ENCODE measurements at regions not wholly inside any gene's neighbourhood (a gene's known extent, or its start where the extent isn't known, plus 50 kb on each side); places are given as distances from the start of the nearest gene placed in this dataset.
"Not testable (repeated sequence)": the region's sequence is repeated elsewhere in the genome, so short reads cannot be mapped to it uniquely, and the experiment has no call there.

DNA sequence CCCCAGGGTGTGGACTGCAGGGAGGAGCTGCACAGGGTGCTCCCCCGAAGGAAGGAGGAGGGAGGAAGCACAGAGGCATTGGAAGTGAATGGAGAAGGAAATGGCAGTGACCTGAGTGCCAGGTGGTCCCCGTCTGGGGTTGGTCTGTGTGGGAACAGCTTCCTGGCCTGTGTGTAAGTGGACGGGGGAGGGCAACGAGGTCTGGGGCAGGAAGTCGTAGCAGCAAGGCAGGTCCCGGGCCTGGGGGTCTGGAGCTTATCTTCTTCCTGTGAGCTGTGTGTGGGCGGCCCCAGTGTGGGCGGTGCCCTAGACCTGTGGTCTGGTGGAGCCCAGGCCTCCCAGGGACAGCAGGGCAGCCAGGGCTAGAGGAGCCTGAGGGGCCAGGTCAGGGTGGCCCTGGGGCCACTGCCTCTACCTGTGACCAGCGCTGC is 382.1 kb downstream of the TMEM121 start:
- Histone ChIP-seq H3K27ac (ENCODE audit: low read depth in 2 of 2, low read length in 2 of 2) (no peak overlapping the region), H3K4me1 (ENCODE audit: control insufficient read depth in 2 of 2, insufficient read depth in 2 of 2, low read length in 2 of 2) (no peaks in the 10 kb centered on the region), H3K4me3 (ENCODE audit: low read length in 2 of 2) (no peak overlapping the region), H3K36me3 (ENCODE audit: control insufficient read depth in 2 of 2, insufficient read depth in 2 of 2, low read length in 2 of 2) (no peaks in the 10 kb centered on the region), H3K9me3 (ENCODE audit: control insufficient read depth in 2 of 2, low read length in 2 of 2) (no peaks in the 10 kb centered on the region), H3K27me3 (ENCODE audit: control insufficient read depth in 2 of 2, insufficient read depth in 2 of 2, low read length in 2 of 2) (no peaks in the 10 kb centered on the region), H3K9ac (ENCODE audit: low read depth in 1 of 2, low read length in 2 of 2) (no peak overlapping the region)

- H3K9me3 ChIP-seq (ENCODE audit: control insufficient read depth in 2 of 2, low read length in 2 of 2), result no peaks in the 10 kb centered on the region
- H3K36me3 ChIP-seq (ENCODE audit: control insufficient read depth in 2 of 2, insufficient read depth in 2 of 2, low read length in 2 of 2), result no peaks in the 10 kb centered on the region
- H3K9ac ChIP-seq (ENCODE audit: low read depth in 1 of 2, low read length in 2 of 2), result no peak overlapping the region
- H3K4me1 ChIP-seq (ENCODE audit: control insufficient read depth in 2 of 2, insufficient read depth in 2 of 2, low read length in 2 of 2), result no peaks in the 10 kb centered on the region
- H3K4me3 ChIP-seq (ENCODE audit: low read length in 2 of 2), result no peak overlapping the region
- H3K27me3 ChIP-seq (ENCODE audit: control insufficient read depth in 2 of 2, insufficient read depth in 2 of 2, low read length in 2 of 2), result no peaks in the 10 kb centered on the region
- no peak overlapping the region for H3K27ac ChIP-seq (ENCODE audit: low read depth in 2 of 2, low read length in 2 of 2)
Measured at GRCh38 chr14:105909046-105909827, 382.9 kb downstream of the TMEM121 start.

DNA sequence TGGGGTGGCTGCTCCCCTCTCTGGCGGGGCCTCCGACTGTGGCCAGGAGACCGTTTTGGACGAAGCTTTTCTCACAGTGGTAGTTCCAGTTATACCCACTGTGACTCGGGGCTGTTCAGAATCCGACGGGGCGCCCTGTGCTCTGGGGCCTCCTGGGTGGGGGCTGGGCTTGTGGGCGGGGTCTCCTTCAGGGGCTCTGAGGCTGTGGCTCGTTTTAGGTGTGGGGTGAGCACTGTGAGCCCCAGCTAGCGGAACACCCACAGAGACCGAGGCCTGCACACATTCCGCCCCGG is 383.4 kb downstream of the TMEM121 start:
- H3K9ac ChIP-seq (ENCODE audit: low read depth in 1 of 2, low read length in 2 of 2); H3K27ac ChIP-seq (ENCODE audit: low read depth in 2 of 2, low read length in 2 of 2); H3K9me3 ChIP-seq (ENCODE audit: control insufficient read depth in 2 of 2, low read length in 2 of 2); H3K36me3 ChIP-seq (ENCODE audit: control insufficient read depth in 2 of 2, insufficient read depth in 2 of 2, low read length in 2 of 2); H3K4me1 ChIP-seq (ENCODE audit: control insufficient read depth in 2 of 2, insufficient read depth in 2 of 2, low read length in 2 of 2); H3K4me3 ChIP-seq (ENCODE audit: low read length in 2 of 2); H3K27me3 ChIP-seq (ENCODE audit: control insufficient read depth in 2 of 2, insufficient read depth in 2 of 2, low read length in 2 of 2): not testable (repeated sequence)

GRCh38 chr14:105910426-105910825 is 384.0 kb downstream of the TMEM121 start:
- Histone ChIP-seq H3K27ac (ENCODE audit: low read depth in 2 of 2, low read length in 2 of 2) (no peak overlapping the region), H3K36me3 (ENCODE audit: control insufficient read depth in 2 of 2, insufficient read depth in 2 of 2, low read length in 2 of 2) (no peaks in the 10 kb centered on the region), H3K9me3 (ENCODE audit: control insufficient read depth in 2 of 2, low read length in 2 of 2) (no peaks in the 10 kb centered on the region), H3K4me1 (ENCODE audit: control insufficient read depth in 2 of 2, insufficient read depth in 2 of 2, low read length in 2 of 2) (no peaks in the 10 kb centered on the region), H3K9ac (ENCODE audit: low read depth in 1 of 2, low read length in 2 of 2) (no peak overlapping the region), H3K27me3 (ENCODE audit: control insufficient read depth in 2 of 2, insufficient read depth in 2 of 2, low read length in 2 of 2) (no peaks in the 10 kb centered on the region), H3K4me3 (ENCODE audit: low read length in 2 of 2) (no peak overlapping the region)

GRCh38 chr14:105911006-105911847 is 384.8 kb downstream of the TMEM121 start:
- H3K27me3 ChIP-seq (ENCODE audit: control insufficient read depth in 2 of 2, insufficient read depth in 2 of 2, low read length in 2 of 2), result no peaks in the 10 kb centered on the region

GRCh38 chr14:105911848-105912292 is 385.5 kb downstream of the TMEM121 start:
- not testable (repeated sequence) for H3K27ac ChIP-seq (ENCODE audit: low read depth in 2 of 2, low read length in 2 of 2); H3K36me3 ChIP-seq (ENCODE audit: control insufficient read depth in 2 of 2, insufficient read depth in 2 of 2, low read length in 2 of 2); H3K9ac ChIP-seq (ENCODE audit: low read depth in 1 of 2, low read length in 2 of 2); H3K9me3 ChIP-seq (ENCODE audit: control insufficient read depth in 2 of 2, low read length in 2 of 2); H3K27me3 ChIP-seq (ENCODE audit: control insufficient read depth in 2 of 2, insufficient read depth in 2 of 2, low read length in 2 of 2); H3K4me1 ChIP-seq (ENCODE audit: control insufficient read depth in 2 of 2, insufficient read depth in 2 of 2, low read length in 2 of 2); H3K4me3 ChIP-seq (ENCODE audit: low read length in 2 of 2)

More at GRCh38 chr14:105911006-105911847, 384.8 kb downstream of the TMEM121 start:
- Histone ChIP-seq H3K4me1 (ENCODE audit: control insufficient read depth in 2 of 2, insufficient read depth in 2 of 2, low read length in 2 of 2) (no peaks in the 10 kb centered on the region), H3K4me3 (ENCODE audit: low read length in 2 of 2) (no peak overlapping the region), H3K9me3 (ENCODE audit: control insufficient read depth in 2 of 2, low read length in 2 of 2) (no peaks in the 10 kb centered on the region), H3K36me3 (ENCODE audit: control insufficient read depth in 2 of 2, insufficient read depth in 2 of 2, low read length in 2 of 2) (no peaks in the 10 kb centered on the region), H3K27ac (ENCODE audit: low read depth in 2 of 2, low read length in 2 of 2) (no peak overlapping the region), H3K9ac (ENCODE audit: low read depth in 1 of 2, low read length in 2 of 2) (no peak overlapping the region)

DNA sequence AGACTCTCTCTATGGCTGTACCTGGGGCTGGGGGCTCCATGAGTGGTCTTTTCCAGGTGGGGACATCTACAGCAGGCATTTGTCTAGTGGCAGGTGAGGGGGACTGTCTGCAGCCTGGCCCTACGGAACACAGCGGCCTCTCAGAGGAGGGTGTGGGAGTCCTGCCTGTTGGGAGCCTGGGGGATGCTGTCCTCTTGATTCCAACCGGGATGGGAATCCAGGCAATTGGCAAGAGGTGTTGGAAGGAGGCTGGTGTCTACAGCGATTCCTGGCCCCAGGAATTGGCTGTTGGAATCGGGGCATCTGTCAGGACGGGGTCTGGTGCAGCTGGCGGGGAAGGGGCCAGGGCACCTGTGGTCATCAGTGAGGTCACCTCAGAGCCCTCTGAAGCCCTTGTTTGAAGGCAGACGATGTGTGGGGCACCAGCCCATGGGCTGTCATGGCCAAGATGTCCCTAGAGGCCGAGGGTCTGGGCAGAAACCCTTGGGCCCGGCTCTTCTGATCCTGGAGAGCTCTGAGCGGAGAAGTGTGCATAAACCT is 386.3 kb downstream of the TMEM121 start:
- Histone ChIP-seq H3K4me3 (ENCODE audit: low read length in 2 of 2) (no peak overlapping the region), H3K27me3 (ENCODE audit: control insufficient read depth in 2 of 2, insufficient read depth in 2 of 2, low read length in 2 of 2) (no peaks in the 10 kb centered on the region), H3K9me3 (ENCODE audit: control insufficient read depth in 2 of 2, low read length in 2 of 2) (no peaks in the 10 kb centered on the region), H3K9ac (ENCODE audit: low read depth in 1 of 2, low read length in 2 of 2) (no peak overlapping the region), H3K36me3 (ENCODE audit: control insufficient read depth in 2 of 2, insufficient read depth in 2 of 2, low read length in 2 of 2) (no peaks in the 10 kb centered on the region), H3K27ac (ENCODE audit: low read depth in 2 of 2, low read length in 2 of 2) (no peak overlapping the region), H3K4me1 (ENCODE audit: control insufficient read depth in 2 of 2, insufficient read depth in 2 of 2, low read length in 2 of 2) (no peaks in the 10 kb centered on the region)

DNA sequence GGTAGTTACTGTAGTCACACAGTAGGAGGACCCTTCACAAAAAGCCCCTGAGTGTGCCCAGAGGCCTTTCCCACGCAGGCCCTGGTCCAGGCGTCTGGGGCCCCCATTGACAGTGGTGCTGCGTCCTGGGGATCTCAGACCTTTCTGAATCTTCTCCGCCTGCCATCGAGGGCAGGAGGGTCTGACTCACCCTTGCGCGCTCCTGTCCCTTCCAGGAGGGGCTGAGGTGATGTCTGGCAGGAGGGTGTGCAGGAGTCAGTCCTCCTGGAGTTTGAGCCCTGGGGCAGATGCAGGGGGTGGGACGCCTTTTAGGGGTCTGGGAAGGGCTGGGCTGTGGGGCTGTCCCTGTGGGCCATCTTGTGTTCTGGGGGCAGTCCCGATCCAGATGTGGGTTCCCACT is 386.8 kb downstream of the TMEM121 start:
- Histone ChIP-seq H3K27ac (ENCODE audit: low read depth in 2 of 2, low read length in 2 of 2) (no peak overlapping the region), H3K4me3 (ENCODE audit: low read length in 2 of 2) (no peak overlapping the region), H3K9me3 (ENCODE audit: control insufficient read depth in 2 of 2, low read length in 2 of 2) (no peaks in the 10 kb centered on the region), H3K27me3 (ENCODE audit: control insufficient read depth in 2 of 2, insufficient read depth in 2 of 2, low read length in 2 of 2) (no peaks in the 10 kb centered on the region), H3K4me1 (ENCODE audit: control insufficient read depth in 2 of 2, insufficient read depth in 2 of 2, low read length in 2 of 2) (no peaks in the 10 kb centered on the region), H3K9ac (ENCODE audit: low read depth in 1 of 2, low read length in 2 of 2) (no peak overlapping the region), H3K36me3 (ENCODE audit: control insufficient read depth in 2 of 2, insufficient read depth in 2 of 2, low read length in 2 of 2) (no peaks in the 10 kb centered on the region)

DNA sequence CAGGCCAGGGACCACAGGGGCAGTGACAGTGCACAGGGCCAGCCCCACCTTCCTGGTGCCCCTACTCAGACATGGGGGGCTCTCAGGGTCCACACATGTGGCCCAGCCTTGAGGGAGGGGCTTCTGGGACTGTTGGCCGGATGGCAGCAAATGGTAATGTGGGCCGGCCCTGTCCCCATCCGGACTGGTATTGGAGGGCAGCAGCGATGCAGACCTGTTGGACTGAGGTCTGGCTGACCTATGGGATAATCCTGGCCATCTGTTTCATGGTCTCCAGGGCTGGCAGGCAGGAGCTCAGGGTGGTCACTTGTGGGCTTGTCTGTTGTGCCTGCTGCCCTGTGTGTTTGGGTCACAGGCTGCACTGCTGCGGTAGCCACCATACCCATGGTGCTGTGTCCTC is 387.5 kb downstream of the TMEM121 start:
- no peaks in the 10 kb centered on the region for H3K9me3 ChIP-seq (ENCODE audit: control insufficient read depth in 2 of 2, low read length in 2 of 2)
- H3K27me3 ChIP-seq (ENCODE audit: control insufficient read depth in 2 of 2, insufficient read depth in 2 of 2, low read length in 2 of 2), result no peaks in the 10 kb centered on the region
- no peak overlapping the region for H3K9ac ChIP-seq (ENCODE audit: low read depth in 1 of 2, low read length in 2 of 2)
- no peaks in the 10 kb centered on the region for H3K4me1 ChIP-seq (ENCODE audit: control insufficient read depth in 2 of 2, insufficient read depth in 2 of 2, low read length in 2 of 2)
- H3K27ac ChIP-seq (ENCODE audit: low read depth in 2 of 2, low read length in 2 of 2), result no peak overlapping the region
- H3K4me3 ChIP-seq (ENCODE audit: low read length in 2 of 2), result no peak overlapping the region
- no peaks in the 10 kb centered on the region for H3K36me3 ChIP-seq (ENCODE audit: control insufficient read depth in 2 of 2, insufficient read depth in 2 of 2, low read length in 2 of 2)

DNA sequence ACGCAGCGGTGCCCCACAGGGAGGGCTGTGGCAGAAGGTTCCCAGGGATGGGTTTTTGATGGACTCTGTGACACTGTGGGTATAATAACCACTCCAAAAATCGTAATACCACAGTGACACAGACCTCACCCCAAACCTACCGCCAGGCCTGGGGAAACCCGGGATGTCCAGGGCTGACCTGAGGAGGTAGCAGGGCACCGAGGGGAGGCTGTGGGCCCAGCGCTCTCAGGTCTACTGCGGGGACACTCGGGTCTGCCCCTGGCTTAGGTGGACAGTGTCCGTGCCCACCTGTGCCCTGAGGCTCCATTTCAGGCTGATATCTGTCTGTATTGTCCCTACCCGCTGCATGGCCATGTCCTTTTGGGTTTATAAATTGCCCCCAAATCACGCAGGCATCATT is 387.9 kb downstream of the TMEM121 start:
- not testable (repeated sequence) for H3K9ac ChIP-seq (ENCODE audit: low read depth in 1 of 2, low read length in 2 of 2); H3K4me1 ChIP-seq (ENCODE audit: control insufficient read depth in 2 of 2, insufficient read depth in 2 of 2, low read length in 2 of 2); H3K27me3 ChIP-seq (ENCODE audit: control insufficient read depth in 2 of 2, insufficient read depth in 2 of 2, low read length in 2 of 2); H3K27ac ChIP-seq (ENCODE audit: low read depth in 2 of 2, low read length in 2 of 2); H3K4me3 ChIP-seq (ENCODE audit: low read length in 2 of 2); H3K9me3 ChIP-seq (ENCODE audit: control insufficient read depth in 2 of 2, low read length in 2 of 2); H3K36me3 ChIP-seq (ENCODE audit: control insufficient read depth in 2 of 2, insufficient read depth in 2 of 2, low read length in 2 of 2)
